Gastroesophageal sphincter (tissue), 4 donors: ENCODE measurements at regions not wholly inside any gene's neighbourhood (a gene's known extent, or its start where the extent isn't known, plus 50 kb on each side); places are given as distances from the start of the nearest gene placed in this dataset.

Experiments
- ATAC-seq: fragments of 150-250 bp; one replicate; pipeline ENCODE4 v1.9.1; 2016; ENCODE audit warnings: mild to moderate bottlenecking, moderate library complexity
- H3K27ac ChIP-seq, 4 donors: fragments of 200-600 bp; sonication (generic) in 3 of 4; 1 replicate in 3 of 4; 2 replicates in 1 of 4; pipeline ENCODE4 v1.5.1; 2016 to 2019
- H3K27me3 ChIP-seq: fragments of 200-600 bp; sonication (generic); one replicate; pipeline ENCODE4 v1.5.1; 2019
- H3K36me3 ChIP-seq, 2 donors: fragments of 200-600 bp; sonication (generic); one replicate each; pipeline ENCODE4 v1.5.1; 2019; ENCODE audit warnings: control low read depth in 1 of 2
- H3K4me1 ChIP-seq, 3 donors: fragments of 200-600 bp; sonication (generic); 1 replicate in 2 of 3; 2 replicates in 1 of 3; pipeline ENCODE4 v1.5.1; 2016 to 2019; ENCODE audit warnings: control low read depth in 2 of 3
- H3K4me3 ChIP-seq, 2 donors: fragments of 200-600 bp; sonication (generic); one replicate each; pipeline ENCODE4 v1.5.1; 2019; ENCODE audit warnings: mild to moderate bottlenecking in 1 of 2, moderate library complexity in 1 of 2
- H3K9me3 ChIP-seq, 3 donors: fragments of 200-600 bp; sonication (generic); one replicate each; pipeline ENCODE4 v1.5.1; 2017 to 2019; ENCODE audit warnings: control low read depth in 2 of 3
- EP300 ChIP-seq: sonication (generic); formaldehyde crosslinking; IDR thresholded peaks from one replicate; pipeline ENCODE4 v1.6.1; 2017; ENCODE audit warnings: antibody characterized with exemption, mild to moderate bottlenecking
- POLR2A ChIP-seq, 2 donors: fragments of 450-650 bp; IDR thresholded peaks; one replicate each; pipeline ENCODE4 v1.6.1; 2017; ENCODE audit warnings: antibody characterized with exemption in 2 of 2, mild to moderate bottlenecking in 2 of 2, moderate library complexity in 1 of 2
- POLR2AphosphoS5 ChIP-seq: sonication (generic); formaldehyde crosslinking; IDR thresholded peaks from one replicate; pipeline ENCODE4 v1.6.1; 2017; ENCODE audit warnings: antibody characterized with exemption
- WGBS, 2 donors: methylation state at CpG; one replicate each; pipeline ENCODE4 v1.1.5; 2018; ENCODE audit warnings: low coverage in 1 of 2; 5-methylcytosine and 5-hydroxymethylcytosine counted together
- TF ChIP-seq, protein P1 (sequence below), 4 experiments: fragments of 200-600 bp in 2 of 4; fragments of 450-650 bp in 2 of 4; sonication (generic) in 1 of 4; IDR thresholded peaks; one replicate each; pipeline ENCODE4 v1.5.1; 2017 to 2019; ENCODE audit warnings: antibody characterized with exemption in 4 of 4, mild to moderate bottlenecking in 2 of 4, moderate library complexity in 2 of 4

DNA sequence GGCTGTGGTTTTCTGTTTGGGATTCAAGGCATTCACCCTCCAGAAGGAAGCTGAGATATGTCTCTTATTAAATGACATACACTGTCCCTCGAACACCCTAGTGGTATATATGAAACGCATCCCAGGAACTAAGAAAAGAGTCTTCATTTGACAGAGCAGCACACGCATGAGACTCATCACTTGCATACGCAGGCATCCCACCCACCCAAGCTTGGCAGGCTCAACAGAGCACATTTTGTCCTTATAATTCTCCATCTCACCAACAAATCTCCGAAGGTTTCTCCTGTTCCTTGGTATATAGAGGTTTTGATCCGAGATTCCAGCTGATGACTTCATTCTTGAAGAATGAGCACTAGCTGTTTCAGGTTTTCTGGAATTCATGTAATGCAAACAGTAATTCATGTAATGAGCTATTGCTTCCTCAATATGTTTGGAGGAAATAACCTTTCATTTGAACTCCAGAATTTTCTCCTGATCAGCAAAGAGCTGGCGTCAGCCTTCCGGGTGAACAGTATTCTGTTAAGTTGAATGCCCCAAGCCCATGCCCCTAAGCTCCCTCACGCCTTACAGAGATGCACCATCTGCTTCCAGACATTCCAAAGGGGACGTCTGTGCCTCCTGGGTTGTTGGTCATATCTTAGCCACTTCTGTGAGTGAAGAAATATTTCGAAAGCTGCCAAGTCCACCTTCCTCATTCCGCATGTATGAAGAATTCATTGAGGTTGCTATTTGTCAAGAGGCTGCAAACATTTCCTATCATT lies 66.0 kb upstream of the CDH4 start:
- no peak for TF ChIP-seq EP300
- TF ChIP-seq POLR2A (IDR thresholded peaks at IDR 0.05): no peak
- TF ChIP-seq, protein P1, sequence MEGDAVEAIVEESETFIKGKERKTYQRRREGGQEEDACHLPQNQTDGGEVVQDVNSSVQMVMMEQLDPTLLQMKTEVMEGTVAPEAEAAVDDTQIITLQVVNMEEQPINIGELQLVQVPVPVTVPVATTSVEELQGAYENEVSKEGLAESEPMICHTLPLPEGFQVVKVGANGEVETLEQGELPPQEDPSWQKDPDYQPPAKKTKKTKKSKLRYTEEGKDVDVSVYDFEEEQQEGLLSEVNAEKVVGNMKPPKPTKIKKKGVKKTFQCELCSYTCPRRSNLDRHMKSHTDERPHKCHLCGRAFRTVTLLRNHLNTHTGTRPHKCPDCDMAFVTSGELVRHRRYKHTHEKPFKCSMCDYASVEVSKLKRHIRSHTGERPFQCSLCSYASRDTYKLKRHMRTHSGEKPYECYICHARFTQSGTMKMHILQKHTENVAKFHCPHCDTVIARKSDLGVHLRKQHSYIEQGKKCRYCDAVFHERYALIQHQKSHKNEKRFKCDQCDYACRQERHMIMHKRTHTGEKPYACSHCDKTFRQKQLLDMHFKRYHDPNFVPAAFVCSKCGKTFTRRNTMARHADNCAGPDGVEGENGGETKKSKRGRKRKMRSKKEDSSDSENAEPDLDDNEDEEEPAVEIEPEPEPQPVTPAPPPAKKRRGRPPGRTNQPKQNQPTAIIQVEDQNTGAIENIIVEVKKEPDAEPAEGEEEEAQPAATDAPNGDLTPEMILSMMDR (IDR thresholded peaks at IDR 0.05): no peak
- TF ChIP-seq POLR2AphosphoS5: no peak
- Histone ChIP-seq H3K36me3 (no peaks in the 10 kb centered on the region), H3K27ac (no peak overlapping the region), H3K27me3 (peaks cover 29% of the 10 kb centered on the region), H3K9me3 (no peaks in the 10 kb centered on the region), H3K4me1 (no peaks in the 10 kb centered on the region), H3K4me3 (no peak overlapping the region)
- WGBS, 2 donors: 21 to 29% methylated on average over 10 to 11 of the region's 12 CpGs
- ATAC-seq: no peak

DNA sequence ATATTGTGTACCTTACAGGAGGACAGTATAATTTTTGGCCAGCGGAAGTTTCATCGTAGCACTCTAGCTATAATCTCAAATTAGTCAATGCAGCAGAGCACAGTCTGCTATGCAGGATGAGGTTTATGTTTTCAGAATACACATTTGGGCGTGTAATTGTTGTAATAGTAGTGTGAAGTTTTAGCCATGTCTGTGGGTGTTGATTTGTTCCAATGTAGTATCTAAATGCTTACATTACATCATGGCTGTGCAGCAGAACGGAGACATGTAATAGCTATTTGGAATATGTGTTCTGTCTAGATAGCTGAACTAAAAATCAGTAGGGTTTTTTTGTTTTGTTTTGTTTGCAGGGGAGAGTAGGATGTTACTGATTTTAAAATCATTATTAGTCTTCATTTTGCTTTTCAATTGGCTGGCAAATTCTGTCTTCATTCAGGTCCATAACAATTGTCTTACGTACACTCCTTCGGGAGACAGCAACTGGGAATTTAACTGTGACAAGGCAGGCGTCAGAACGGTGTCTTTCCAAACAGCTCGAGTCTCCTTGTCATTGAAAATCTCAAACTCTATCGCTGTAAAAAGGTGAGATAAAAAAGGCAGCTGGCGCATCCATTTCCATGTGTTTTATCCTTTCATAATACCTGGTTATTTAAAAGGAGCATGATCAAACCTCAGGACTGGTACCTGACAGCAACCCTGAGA lies 65.1 kb upstream of the CDH4 start:
- 68 to 70% methylated on average over 9 to 11 of the region's 11 CpGs for WGBS, 2 donors
- H3K4me3 ChIP-seq: no peak overlapping the region

DNA sequence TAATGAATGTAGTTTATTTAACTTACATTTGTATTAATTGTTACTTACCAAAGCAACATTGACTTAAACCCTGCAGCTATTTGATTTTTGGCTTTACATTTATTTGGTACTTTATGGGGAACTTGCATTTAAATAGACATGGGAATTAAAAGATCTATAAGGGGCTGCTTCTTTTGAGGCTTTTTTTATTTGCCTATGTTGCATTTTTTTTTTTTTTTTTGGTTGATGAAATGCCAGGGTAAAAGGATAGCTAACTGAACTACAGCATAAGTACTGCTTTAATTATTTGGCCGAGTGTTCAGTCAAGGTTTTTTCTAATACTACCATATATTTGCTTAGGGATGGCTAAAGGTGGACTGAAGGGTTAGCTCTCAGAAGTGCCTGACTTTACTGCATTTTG lies 62.5 kb upstream of the CDH4 start:
- no peak for TF ChIP-seq POLR2A (IDR thresholded peaks at IDR 0.05)
- TF ChIP-seq POLR2AphosphoS5: no peak
- TF ChIP-seq, protein P1 (IDR thresholded peaks at IDR 0.05): no peak
- no peak for TF ChIP-seq EP300
- WGBS, 2 donors: 54% methylated on average over 1 of the region's 1 CpG; no CpG with 5 or more reads in 1 of the 2 donors
- Histone ChIP-seq H3K4me1 (no peaks in the 10 kb centered on the region), H3K27ac (no peak overlapping the region), H3K27me3 (peaks cover 44% of the 10 kb centered on the region), H3K4me3 (no peak overlapping the region), H3K36me3 (no peaks in the 10 kb centered on the region), H3K9me3 (peaks cover 0 to 7% (median 0%) of the 10 kb centered on the region in 3 donors)
- ATAC-seq: no peak

More for the DNA sequence above, 65.1 kb upstream of the CDH4 start:
- Histone ChIP-seq H3K36me3 (no peaks in the 10 kb centered on the region), H3K27me3 (peaks cover 33% of the 10 kb centered on the region), H3K9me3 (no peaks in the 10 kb centered on the region), H3K4me1 (no peaks in the 10 kb centered on the region), H3K27ac (no peak overlapping the region)
- no peak for TF ChIP-seq EP300
- TF ChIP-seq POLR2A (IDR thresholded peaks at IDR 0.05): no peak
- TF ChIP-seq POLR2AphosphoS5: no peak
- TF ChIP-seq, protein P1 (IDR thresholded peaks at IDR 0.05): no peak
- ATAC-seq: no peak

DNA sequence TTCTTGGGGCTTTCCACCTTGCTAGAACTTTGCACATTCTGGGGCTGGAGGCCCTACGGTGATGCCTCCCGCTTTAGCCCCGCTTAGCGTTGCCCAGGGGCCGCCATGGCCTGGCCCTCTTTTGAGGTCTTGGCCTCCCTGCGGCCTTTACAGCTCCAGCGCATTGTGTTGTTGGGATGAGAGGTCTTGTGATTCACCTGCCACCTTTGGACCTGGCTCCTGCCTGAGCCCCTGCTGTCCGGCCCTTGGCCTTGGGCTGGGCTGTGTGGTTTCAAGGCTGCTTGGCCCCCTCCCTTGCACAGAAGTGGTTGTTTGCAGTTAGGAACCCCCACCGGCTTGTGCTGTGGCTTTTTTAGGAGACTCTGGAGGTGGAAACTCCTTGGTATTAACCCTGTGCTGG lies 61.0 kb upstream of the CDH4 start:
- H3K27me3 ChIP-seq: peaks cover 54% of the 10 kb centered on the region
- peaks cover 0 to 7% (median 0%) of the 10 kb centered on the region in 3 donors for H3K9me3 ChIP-seq
- 85 to 100% methylated on average over 2 to 3 of the region's 9 CpGs for WGBS, 2 donors
- H3K36me3 ChIP-seq: no peaks in the 10 kb centered on the region
- no peak overlapping the region for H3K27ac ChIP-seq
- H3K4me3 ChIP-seq: no peak overlapping the region
- no peaks in the 10 kb centered on the region for H3K4me1 ChIP-seq
- TF ChIP-seq EP300 (no peak), POLR2AphosphoS5 (no peak), POLR2A (IDR thresholded peaks at IDR 0.05) (no peak)
- TF ChIP-seq, protein P1 (IDR thresholded peaks at IDR 0.05): no peak
- ATAC-seq: no peak
